KMS-11 (cell line): ENCODE measurements at regions not wholly inside any gene's neighbourhood (a gene's known extent, or its start where the extent isn't known, plus 50 kb on each side); places are given as distances from the start of the nearest gene placed in this dataset.
"Not testable (repeated sequence)": the region's sequence is repeated elsewhere in the genome, so short reads cannot be mapped to it uniquely, and the experiment has no call there.

Experiments
- H2AFZ ChIP-seq: fragments of 200-600 bp; sonication (generic); 2 replicates; pipeline ENCODE4 v1.6.1; 2016; ENCODE audit warnings: antibody characterized with exemption, mixed run types, low read depth
- H3K27ac ChIP-seq: fragments of 200-600 bp; sonication (generic); 2 replicates; pipeline ENCODE4 v1.6.1; 2016; ENCODE audit warnings: mild to moderate bottlenecking, mixed run types
- H3K27me3 ChIP-seq: fragments of 200-600 bp; sonication (generic); 2 replicates; pipeline ENCODE4 v1.6.1; 2017; ENCODE audit warnings: mild to moderate bottlenecking, low read depth, mixed run types, moderate library complexity; ENCODE audit not compliant: insufficient read depth
- H3K36me3 ChIP-seq: fragments of 200-600 bp; sonication (generic); 2 replicates; pipeline ENCODE4 v1.6.1; 2017; ENCODE audit warnings: mild to moderate bottlenecking, mixed run types; ENCODE audit not compliant: insufficient read depth
- H3K4me1 ChIP-seq: fragments of 200-600 bp; sonication (generic); 2 replicates; pipeline ENCODE4 v1.6.1; 2016; ENCODE audit warnings: mild to moderate bottlenecking, low read depth, mixed run types; ENCODE audit not compliant: poor library complexity, severe bottlenecking
- H3K4me2 ChIP-seq: fragments of 200-600 bp; sonication (generic); 2 replicates; pipeline ENCODE4 v1.7.0; 2016; ENCODE audit warnings: mild to moderate bottlenecking, mixed run types
- H3K4me3 ChIP-seq: fragments of 200-600 bp; sonication (generic); IDR thresholded peaks from 2 replicates; pipeline ENCODE4 v1.6.1; 2017; ENCODE audit warnings: low read depth, low read length, mixed read lengths; ENCODE audit not compliant: insufficient read depth
- H3K79me2 ChIP-seq: fragments of 200-600 bp; sonication (generic); 2 replicates; pipeline ENCODE4 v1.6.1; 2016; ENCODE audit warnings: low read depth, mixed run types; ENCODE audit not compliant: insufficient read depth
- H3K9ac ChIP-seq: fragments of 200-600 bp; sonication (generic); 2 replicates; pipeline ENCODE4 v1.6.1; 2016; ENCODE audit warnings: mild to moderate bottlenecking, mixed run types
- H4K20me1 ChIP-seq: fragments of 200-600 bp; sonication (generic); 2 replicates; pipeline ENCODE4 v1.6.1; 2016; ENCODE audit warnings: mild to moderate bottlenecking, mixed run types; ENCODE audit not compliant: insufficient read depth
- CTCF ChIP-seq: fragments of 200-600 bp; sonication (generic); conservative IDR thresholded peaks from 2 replicates; pipeline ENCODE4 v1.6.1; 2017; ENCODE audit warnings: low read depth, mild to moderate bottlenecking, antibody characterized with exemption, low read length, moderate library complexity, mixed read lengths

- no peak overlapping the region for H2AFZ ChIP-seq
- H3K36me3 ChIP-seq, result no peaks in the 10 kb centered on the region
- TF ChIP-seq CTCF, result no peak
- no peaks in the 10 kb centered on the region for H4K20me1 ChIP-seq
- H3K27me3 ChIP-seq, result no peaks in the 10 kb centered on the region
- no peak overlapping the region for H3K4me3 ChIP-seq
- no peak overlapping the region for H3K4me2 ChIP-seq
- H3K27ac ChIP-seq, result no peak overlapping the region
- H3K9ac ChIP-seq, result no peak overlapping the region
- H3K4me1 ChIP-seq, result no peaks in the 10 kb centered on the region
- no peaks in the 10 kb centered on the region for H3K79me2 ChIP-seq
Observed at GRCh38 chr6:115159733-115160132, 816.9 kb upstream of the HS3ST5 start.

- H3K4me2 ChIP-seq, result no peak overlapping the region
- H3K79me2 ChIP-seq, result no peaks in the 10 kb centered on the region
- no peaks in the 10 kb centered on the region for H3K36me3 ChIP-seq
- no peak overlapping the region for H3K27ac ChIP-seq
- TF ChIP-seq CTCF, result no peak
- no peaks in the 10 kb centered on the region for H3K4me1 ChIP-seq
- no peaks in the 10 kb centered on the region for H3K27me3 ChIP-seq
- no peak overlapping the region for H2AFZ ChIP-seq
- H4K20me1 ChIP-seq, result no peaks in the 10 kb centered on the region
- H3K9ac ChIP-seq, result no peak overlapping the region
- no peak overlapping the region for H3K4me3 ChIP-seq
Observed at GRCh38 chr6:115137910-115138309, 795.1 kb upstream of the HS3ST5 start.

- Histone ChIP-seq H2AFZ (no peak overlapping the region), H3K4me1 (no peaks in the 10 kb centered on the region), H3K4me2 (no peak overlapping the region), H4K20me1 (no peaks in the 10 kb centered on the region), H3K27ac (no peak overlapping the region), H3K9ac (no peak overlapping the region), H3K36me3 (no peaks in the 10 kb centered on the region), H3K4me3 (no peak overlapping the region), H3K79me2 (no peaks in the 10 kb centered on the region), H3K27me3 (no peaks in the 10 kb centered on the region)
- no peak for TF ChIP-seq CTCF
Observed at GRCh38 chr6:115133790-115134189, 791.0 kb upstream of the HS3ST5 start.

GRCh38 chr6:115131709-115132490, 789.1 kb upstream of the HS3ST5 start:
- H3K4me1 ChIP-seq, result no peaks in the 10 kb centered on the region
- H4K20me1 ChIP-seq, result no peaks in the 10 kb centered on the region
- no peaks in the 10 kb centered on the region for H3K27me3 ChIP-seq
- H3K4me3 ChIP-seq, result no peak overlapping the region
- no peak overlapping the region for H3K9ac ChIP-seq
- no peak overlapping the region for H3K4me2 ChIP-seq
- H3K27ac ChIP-seq, result no peak overlapping the region
- H3K36me3 ChIP-seq, result no peaks in the 10 kb centered on the region
- no peak for TF ChIP-seq CTCF
- no peak overlapping the region for H2AFZ ChIP-seq
- no peaks in the 10 kb centered on the region for H3K79me2 ChIP-seq

GRCh38 chr6:115121513-115121912, 778.7 kb upstream of the HS3ST5 start:
- H3K36me3 ChIP-seq, H3K9ac ChIP-seq, H2AFZ ChIP-seq, H3K4me1 ChIP-seq, H3K4me2 ChIP-seq, H3K79me2 ChIP-seq, H3K27ac ChIP-seq, H3K27me3 ChIP-seq, H3K4me3 ChIP-seq, H4K20me1 ChIP-seq: not testable (repeated sequence)
